Vagina (tissue), 2 donors: ENCODE measurements at regions not wholly inside any gene's neighbourhood (a gene's known extent, or its start where the extent isn't known, plus 50 kb on each side); places are given as distances from the start of the nearest gene placed in this dataset.

Experiments used
- DNase-seq, 2 donors: peaks; one replicate each; pipeline ENCODE4 v3.0.0-alpha.2; 2017; ENCODE audit errors: extremely low spot score in 2 of 2
- H3K27ac ChIP-seq: fragments of 200-600 bp; sonication (generic); one replicate; pipeline ENCODE4 v1.5.1; 2019
- H3K27me3 ChIP-seq: fragments of 200-600 bp; sonication (generic); one replicate; pipeline ENCODE4 v1.5.1; 2019
- H3K36me3 ChIP-seq, 2 donors: fragments of 200-600 bp; sonication (generic); one replicate each; pipeline ENCODE4 v1.5.1; 2017 to 2019
- H3K4me1 ChIP-seq: fragments of 200-600 bp; sonication (generic); one replicate; pipeline ENCODE4 v1.5.1; 2019
- H3K4me3 ChIP-seq, 2 donors: fragments of 200-600 bp; sonication (generic); 1 replicate in 1 of 2; 2 replicates in 1 of 2; pipeline ENCODE4 v1.5.1; 2016 to 2019
- H3K9me3 ChIP-seq: fragments of 200-600 bp; sonication (generic); one replicate; pipeline ENCODE4 v1.5.1; 2019
- CTCF ChIP-seq, 3 experiments: fragments of 450-650 bp in 2 of 3; fragments of 200-600 bp in 1 of 3; sonication (generic) in 1 of 3; IDR thresholded peaks; one replicate each; pipeline ENCODE4 v1.5.1; 2017 to 2019; ENCODE audit warnings: antibody characterized with exemption in 3 of 3, mild to moderate bottlenecking in 2 of 3, moderate library complexity in 2 of 3
- POLR2A ChIP-seq, 2 donors: fragments of 450-650 bp; IDR thresholded peaks; one replicate each; pipeline ENCODE4 v1.6.1; 2017; ENCODE audit warnings: antibody characterized with exemption in 2 of 2, mild to moderate bottlenecking in 2 of 2, moderate library complexity in 2 of 2
- POLR2AphosphoS5 ChIP-seq, 2 donors: sonication (generic); formaldehyde crosslinking; IDR thresholded peaks; one replicate each; pipeline ENCODE4 v1.9.0; 2017; ENCODE audit warnings: antibody characterized with exemption in 2 of 2, mild to moderate bottlenecking in 2 of 2, low read depth in 1 of 2; ENCODE audit not compliant: insufficient read depth in 1 of 2
- intact Hi-C: fragments of 100-400 bp; cut with DNase I; formaldehyde crosslinking; loops from one replicate; pipeline ENCODE4 v1.15.1; 2023

DNA sequence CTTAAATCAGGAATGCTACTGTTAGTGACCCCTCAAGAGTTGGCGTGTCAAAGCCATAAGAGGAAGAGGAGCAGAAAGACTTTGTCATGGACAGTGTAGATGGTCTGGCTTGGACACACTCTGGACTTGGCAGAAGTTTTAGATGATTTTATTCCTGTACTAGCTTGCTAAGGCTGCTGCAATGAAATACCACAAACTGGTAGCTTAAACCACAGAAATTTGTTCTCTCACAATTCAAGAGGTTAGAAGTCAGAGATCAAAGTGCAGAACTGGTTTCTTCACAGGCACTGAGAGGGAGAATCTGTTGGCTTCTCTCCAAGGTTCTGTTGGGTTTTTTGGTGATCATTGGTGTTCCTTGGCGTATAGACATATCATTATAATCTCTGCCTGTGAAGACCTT is 869.8 kb upstream of the B3GALT2 start:
- H3K36me3 ChIP-seq = no peaks in the 10 kb centered on the region
- H3K4me1 ChIP-seq = no peaks in the 10 kb centered on the region
- TF ChIP-seq POLR2AphosphoS5 (IDR thresholded peaks at IDR 0.05; ENCODE audit: insufficient read depth in 1 of 2, low read depth in 1 of 2) = no peak
- no peak for TF ChIP-seq CTCF (IDR thresholded peaks at IDR 0.05)
- no peak for TF ChIP-seq POLR2A (IDR thresholded peaks at IDR 0.05)
- no peak for DNase-seq
- H3K27ac ChIP-seq = no peak overlapping the region
- no peaks in the 10 kb centered on the region for H3K27me3 ChIP-seq
- no peak overlapping the region for H3K4me3 ChIP-seq
- H3K9me3 ChIP-seq = no peaks in the 10 kb centered on the region
- intact Hi-C loops = no loop called here

DNA sequence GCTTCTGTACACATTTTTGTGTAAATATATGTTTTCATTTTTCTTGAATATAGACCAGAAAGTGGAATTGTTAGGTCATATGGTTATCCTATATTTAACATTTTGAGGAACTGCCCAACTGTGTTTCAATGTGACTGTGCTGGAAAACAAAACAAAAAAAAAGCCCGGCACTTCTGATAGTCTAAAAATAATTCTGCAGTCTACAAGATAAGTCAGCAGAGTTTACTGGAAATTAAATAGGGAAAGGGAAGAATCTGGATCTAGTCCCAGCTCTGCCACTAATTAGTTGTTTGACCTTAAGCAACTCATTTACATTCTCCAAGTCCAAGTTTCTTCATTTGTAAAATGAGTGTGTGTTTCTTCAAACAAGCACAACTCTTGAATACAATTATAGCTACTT is 869.1 kb upstream of the B3GALT2 start:
- Histone ChIP-seq H3K27me3 (no peaks in the 10 kb centered on the region), H3K4me1 (no peaks in the 10 kb centered on the region), H3K36me3 (no peaks in the 10 kb centered on the region), H3K9me3 (no peaks in the 10 kb centered on the region), H3K27ac (no peak overlapping the region), H3K4me3 (no peak overlapping the region)
- intact Hi-C loops = no loop called here
- TF ChIP-seq POLR2A (IDR thresholded peaks at IDR 0.05) = no peak
- TF ChIP-seq CTCF (IDR thresholded peaks at IDR 0.05) = no peak
- no peak for TF ChIP-seq POLR2AphosphoS5 (IDR thresholded peaks at IDR 0.05; ENCODE audit: insufficient read depth in 1 of 2, low read depth in 1 of 2)
- DNase-seq = no peak

- Histone ChIP-seq H3K9me3 (no peaks in the 10 kb centered on the region), H3K4me1 (no peaks in the 10 kb centered on the region), H3K4me3 (no peak overlapping the region), H3K27ac (no peak overlapping the region), H3K27me3 (no peaks in the 10 kb centered on the region), H3K36me3 (no peaks in the 10 kb centered on the region)
- TF ChIP-seq POLR2A (IDR thresholded peaks at IDR 0.05) = no peak
- TF ChIP-seq POLR2AphosphoS5 (IDR thresholded peaks at IDR 0.05; ENCODE audit: insufficient read depth in 1 of 2, low read depth in 1 of 2) = no peak
- no peak for TF ChIP-seq CTCF (IDR thresholded peaks at IDR 0.05)
- DNase-seq = no peak
- intact Hi-C loops = no loop called here
Observed at GRCh38 chr1:194052514-194053338, 866.3 kb upstream of the B3GALT2 start.

DNA sequence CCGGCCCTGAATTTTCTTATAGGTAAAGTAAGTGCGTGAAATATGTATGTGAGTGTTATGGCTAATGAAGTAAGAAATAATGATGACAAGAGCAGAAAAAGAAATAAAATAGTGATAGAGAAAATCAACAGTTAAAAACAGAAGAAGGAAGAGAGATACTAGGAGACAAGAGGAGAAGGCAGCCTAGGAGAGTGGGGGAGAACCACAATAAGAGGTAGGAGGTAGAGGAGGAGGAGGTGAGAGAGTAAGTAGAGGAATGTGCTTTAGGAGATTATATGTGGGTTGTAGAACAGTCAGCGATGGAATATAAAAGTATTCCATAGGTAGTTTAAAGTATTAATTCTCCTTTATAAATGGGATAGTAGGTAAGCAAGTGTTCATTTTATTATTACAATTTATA is 861.5 kb upstream of the B3GALT2 start:
- Histone ChIP-seq H3K4me1 (no peaks in the 10 kb centered on the region), H3K27ac (no peak overlapping the region), H3K27me3 (no peaks in the 10 kb centered on the region), H3K36me3 (no peaks in the 10 kb centered on the region), H3K9me3 (no peaks in the 10 kb centered on the region), H3K4me3 (no peak overlapping the region)
- TF ChIP-seq POLR2AphosphoS5 (IDR thresholded peaks at IDR 0.05; ENCODE audit: insufficient read depth in 1 of 2, low read depth in 1 of 2) (no peak), CTCF (IDR thresholded peaks at IDR 0.05) (no peak), POLR2A (IDR thresholded peaks at IDR 0.05) (no peak)
- no peak for DNase-seq
- intact Hi-C loops = no loop called here

GRCh38 chr1:194047206-194047605 is 860.8 kb upstream of the B3GALT2 start:
- intact Hi-C loops = no loop called here

More at GRCh38 chr1:194047206-194047605, 860.8 kb upstream of the B3GALT2 start:
- no peak overlapping the region for H3K4me3 ChIP-seq
- no peaks in the 10 kb centered on the region for H3K9me3 ChIP-seq
- no peaks in the 10 kb centered on the region for H3K36me3 ChIP-seq
- H3K27me3 ChIP-seq = no peaks in the 10 kb centered on the region
- no peak for TF ChIP-seq POLR2AphosphoS5 (IDR thresholded peaks at IDR 0.05; ENCODE audit: insufficient read depth in 1 of 2, low read depth in 1 of 2)
- no peak for TF ChIP-seq CTCF (IDR thresholded peaks at IDR 0.05)
- TF ChIP-seq POLR2A (IDR thresholded peaks at IDR 0.05) = no peak
- DNase-seq = no peak
- H3K27ac ChIP-seq = no peak overlapping the region
- no peaks in the 10 kb centered on the region for H3K4me1 ChIP-seq
